Lower lobe of right lung (tissue), 2 donors: ENCODE measurements at regions not wholly inside any gene's neighbourhood (a gene's known extent, or its start where the extent isn't known, plus 50 kb on each side); places are given as distances from the start of the nearest gene placed in this dataset.
"Not testable (repeated sequence)": the region's sequence is repeated elsewhere in the genome, so short reads cannot be mapped to it uniquely, and the experiment has no call there.

Experiments
- ATAC-seq, 2 donors: fragments of 200-7000 bp; cut with Tn5 transposase; one replicate each; pipeline ENCODE4 v1.9.1; 2020 to 2022; ENCODE audit warnings: mild to moderate bottlenecking in 2 of 2, moderate library complexity in 2 of 2
- DNase-seq: peaks from one replicate; pipeline ENCODE4 v3.0.0-alpha.2; 2020
- H3K27ac ChIP-seq: fragments of 200-600 bp; one replicate; pipeline ENCODE4 v1.8.0; 2022
- H3K27me3 ChIP-seq: fragments of 200-600 bp; one replicate; pipeline ENCODE4 v1.8.0; 2022; ENCODE audit warnings: low read depth
- H3K36me3 ChIP-seq: fragments of 200-600 bp; one replicate; pipeline ENCODE4 v1.8.0; 2022; ENCODE audit warnings: mild to moderate bottlenecking
- H3K4me1 ChIP-seq: fragments of 200-600 bp; one replicate; pipeline ENCODE4 v1.8.0; 2022
- H3K4me3 ChIP-seq: fragments of 200-600 bp; one replicate; pipeline ENCODE4 v1.8.0; 2022; ENCODE audit warnings: mild to moderate bottlenecking
- H3K9me3 ChIP-seq: fragments of 200-600 bp; one replicate; pipeline ENCODE4 v1.8.0; 2022
- intact Hi-C: fragments of 100-400 bp; cut with DNase I; formaldehyde crosslinking; loops from one replicate; pipeline ENCODE4 v1.11.0; 2022
- TF ChIP-seq, protein P1 (sequence below): fragments of 200-600 bp; IDR thresholded peaks from one replicate; pipeline ENCODE4 v1.8.0; 2022; ENCODE audit warnings: antibody characterized with exemption, mild to moderate bottlenecking
- donor health status: DM: no; HTN: yes; CAD: no; lungs with severe emphysema.

DNA sequence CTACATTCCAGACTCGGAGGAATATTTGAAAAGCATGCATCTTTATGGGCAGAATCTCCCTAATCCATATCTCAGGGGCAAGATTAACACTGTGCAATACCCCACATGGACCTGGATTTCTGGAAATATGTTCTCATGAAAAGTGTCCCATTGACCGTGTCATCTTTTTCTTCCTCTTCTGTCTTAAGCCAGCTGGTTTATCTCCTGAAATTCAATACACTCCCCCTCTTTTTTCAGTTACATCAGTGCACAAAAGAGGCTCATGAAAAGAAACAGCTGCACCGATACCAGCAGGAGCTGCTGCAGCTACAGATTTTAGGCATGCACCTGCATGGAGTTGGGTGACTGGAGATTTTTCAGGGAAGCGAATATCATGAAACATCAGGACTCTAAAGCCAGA lies 117.2 kb downstream of the SLC4A3 start:
- H3K9me3 ChIP-seq = no peaks in the 10 kb centered on the region
- H3K4me1 ChIP-seq = no peaks in the 10 kb centered on the region
- no peak overlapping the region for H3K27ac ChIP-seq
- DNase-seq (no peak), ATAC-seq (no peak)
- no peaks in the 10 kb centered on the region for H3K36me3 ChIP-seq
- TF ChIP-seq, protein P1, sequence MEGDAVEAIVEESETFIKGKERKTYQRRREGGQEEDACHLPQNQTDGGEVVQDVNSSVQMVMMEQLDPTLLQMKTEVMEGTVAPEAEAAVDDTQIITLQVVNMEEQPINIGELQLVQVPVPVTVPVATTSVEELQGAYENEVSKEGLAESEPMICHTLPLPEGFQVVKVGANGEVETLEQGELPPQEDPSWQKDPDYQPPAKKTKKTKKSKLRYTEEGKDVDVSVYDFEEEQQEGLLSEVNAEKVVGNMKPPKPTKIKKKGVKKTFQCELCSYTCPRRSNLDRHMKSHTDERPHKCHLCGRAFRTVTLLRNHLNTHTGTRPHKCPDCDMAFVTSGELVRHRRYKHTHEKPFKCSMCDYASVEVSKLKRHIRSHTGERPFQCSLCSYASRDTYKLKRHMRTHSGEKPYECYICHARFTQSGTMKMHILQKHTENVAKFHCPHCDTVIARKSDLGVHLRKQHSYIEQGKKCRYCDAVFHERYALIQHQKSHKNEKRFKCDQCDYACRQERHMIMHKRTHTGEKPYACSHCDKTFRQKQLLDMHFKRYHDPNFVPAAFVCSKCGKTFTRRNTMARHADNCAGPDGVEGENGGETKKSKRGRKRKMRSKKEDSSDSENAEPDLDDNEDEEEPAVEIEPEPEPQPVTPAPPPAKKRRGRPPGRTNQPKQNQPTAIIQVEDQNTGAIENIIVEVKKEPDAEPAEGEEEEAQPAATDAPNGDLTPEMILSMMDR = no peak
- H3K4me3 ChIP-seq = no peak overlapping the region
- H3K27me3 ChIP-seq = peaks cover 3% of the 10 kb centered on the region
- intact Hi-C loops = no loop called here

DNA sequence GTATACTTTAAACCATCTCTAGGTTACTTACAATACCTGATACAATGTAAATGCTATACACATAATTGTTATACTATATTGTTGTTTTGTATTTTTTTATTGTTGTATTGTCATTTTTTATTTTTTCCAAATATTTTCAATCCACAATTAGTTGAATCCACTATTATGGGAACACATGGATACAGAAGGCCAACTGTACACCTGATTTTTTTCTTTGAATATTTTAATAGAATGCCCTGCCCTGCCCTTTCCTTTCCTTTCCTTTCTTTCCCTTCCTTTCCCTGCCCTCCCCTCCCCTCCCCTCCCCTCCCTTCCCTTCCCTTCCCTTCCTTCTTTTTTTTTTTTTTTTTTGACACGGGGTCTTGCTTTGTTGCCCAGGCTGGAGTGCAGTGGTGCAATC lies 120.2 kb downstream of the SLC4A3 start:
- Histone ChIP-seq H3K4me1 (no peaks in the 10 kb centered on the region), H3K27ac (no peak overlapping the region), H3K27me3 (no peaks in the 10 kb centered on the region), H3K36me3 (no peaks in the 10 kb centered on the region), H3K9me3 (no peaks in the 10 kb centered on the region), H3K4me3 (no peak overlapping the region)
- intact Hi-C loops = no loop called here
- TF ChIP-seq, protein P1 = no peak
- DNase-seq (no peak), ATAC-seq (no peak)

DNA sequence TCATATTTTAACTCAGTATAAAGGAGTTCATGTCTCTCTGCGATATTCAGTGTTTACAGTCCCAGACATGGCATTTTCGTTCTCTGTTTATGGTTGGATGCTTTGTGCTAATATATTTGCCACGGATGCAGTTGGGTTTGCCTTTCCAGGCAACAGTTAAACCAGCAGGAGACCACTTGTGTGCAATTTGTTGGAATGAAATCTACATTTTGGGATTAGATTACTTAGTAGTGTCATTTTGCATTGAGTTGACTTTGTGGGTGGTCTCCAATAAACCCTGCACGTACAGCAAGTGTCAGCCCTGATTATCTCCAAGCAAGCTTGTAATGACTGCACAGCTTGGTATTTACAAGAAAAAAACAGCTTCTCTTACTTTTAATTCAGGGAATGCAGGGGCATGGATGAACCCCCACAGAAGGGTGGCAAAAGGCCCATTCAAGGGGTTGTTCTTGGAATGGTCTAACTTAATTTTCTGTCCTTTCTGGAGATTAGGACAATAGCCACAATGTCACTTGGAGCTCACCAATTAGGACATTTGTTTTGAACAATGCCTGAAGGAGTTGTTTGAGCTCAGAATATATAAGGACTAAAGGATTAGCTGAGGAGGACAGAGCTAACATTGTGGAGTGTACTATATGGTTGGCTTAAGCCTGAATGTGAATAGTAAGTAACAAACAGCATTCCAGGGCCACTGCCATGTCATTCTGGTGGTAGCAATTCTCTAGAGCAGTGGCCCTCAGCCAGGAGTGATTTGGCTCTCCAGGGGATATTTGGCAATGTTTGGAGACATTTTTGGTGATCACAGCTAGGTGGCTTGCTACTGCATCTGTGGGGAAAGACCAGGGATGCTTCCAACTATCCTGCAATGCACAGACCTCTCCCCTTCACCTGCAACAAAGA lies 121.5 kb downstream of the SLC4A3 start:
- Histone ChIP-seq H3K27me3 (no peaks in the 10 kb centered on the region), H3K9me3 (no peaks in the 10 kb centered on the region), H3K4me3 (no peak overlapping the region), H3K27ac (no peak overlapping the region), H3K36me3 (no peaks in the 10 kb centered on the region), H3K4me1 (no peaks in the 10 kb centered on the region)
- intact Hi-C loops = no loop called here
- ATAC-seq = no peak
- DNase-seq = no peak
- TF ChIP-seq, protein P1 = no peak

DNA sequence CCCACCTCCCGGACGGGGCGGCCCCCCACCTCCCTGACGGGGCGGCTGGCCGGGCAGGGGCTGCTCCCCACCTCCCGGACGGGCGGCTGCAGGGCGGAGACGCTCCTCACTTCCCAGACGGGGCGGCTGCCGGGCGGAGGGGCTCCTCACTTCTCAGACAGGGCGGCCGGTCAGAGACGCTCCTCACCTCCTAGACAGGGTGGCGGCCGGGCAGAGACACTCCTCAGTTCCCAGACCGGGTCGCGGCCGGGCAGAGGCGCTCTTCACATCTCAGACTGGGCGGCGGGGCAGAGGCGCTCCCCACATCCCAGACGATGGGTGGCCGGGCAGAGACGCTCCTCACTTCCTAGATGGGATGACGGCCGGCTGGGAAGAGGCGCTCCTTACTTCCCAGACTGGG lies 123.7 kb downstream of the SLC4A3 start:
- H3K27me3 ChIP-seq, H3K36me3 ChIP-seq, ATAC-seq, intact Hi-C loops, H3K4me3 ChIP-seq, H3K9me3 ChIP-seq, DNase-seq, H3K27ac ChIP-seq, H3K4me1 ChIP-seq: not testable (repeated sequence)

DNA sequence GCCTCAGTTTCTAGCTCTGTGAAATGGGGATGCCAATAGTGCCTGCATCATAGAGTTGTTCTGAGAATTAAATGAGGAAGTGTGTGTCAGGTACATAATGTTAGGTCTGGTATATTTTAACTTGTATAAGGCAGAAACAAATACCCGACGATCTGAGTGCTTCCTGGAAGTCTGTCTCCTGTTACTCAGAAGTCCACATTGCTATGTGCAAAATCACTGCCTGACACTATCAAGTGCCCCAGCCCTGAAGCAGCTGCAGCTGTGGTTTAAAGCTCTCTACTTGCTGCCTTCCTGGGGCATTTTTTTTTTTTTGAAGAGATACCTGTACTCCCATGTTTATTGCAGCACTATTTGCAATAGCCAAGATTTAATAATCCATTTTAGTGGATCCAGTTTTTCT lies 125.3 kb downstream of the SLC4A3 start:
- no peak for ATAC-seq
- intact Hi-C loops = no loop called here

More for the DNA sequence above, 125.3 kb downstream of the SLC4A3 start:
- TF ChIP-seq, protein P1 = no peak
- Histone ChIP-seq H3K27ac (no peak overlapping the region), H3K36me3 (no peaks in the 10 kb centered on the region), H3K9me3 (no peaks in the 10 kb centered on the region), H3K4me1 (no peaks in the 10 kb centered on the region), H3K4me3 (no peak overlapping the region), H3K27me3 (no peaks in the 10 kb centered on the region)
- no peak for DNase-seq
